Small intestine (tissue), 7 donors: ENCODE measurements at regions not wholly inside any gene's neighbourhood (a gene's known extent, or its start where the extent isn't known, plus 50 kb on each side); places are given as distances from the start of the nearest gene placed in this dataset.

ENCODE experiments used
- DNase-seq, 2 donors: peaks; one replicate each; pipeline versions ENCODE4 v3.0.0 to v3.0.0-alpha.2; 2013
- FAIRE-seq: peaks from 2 replicates; lab custom pipeline; 2012; peaks lifted over from hg19 to GRCh38; lab: Jason Lieb, UNC
- H3K27ac ChIP-seq, 3 donors: one replicate each; pipeline ENCODE4 v1.5.1; 2013; ENCODE audit warnings: low read length in 2 of 3, mild to moderate bottlenecking in 2 of 3, control low read depth in 1 of 3, inconsistent platforms in 1 of 3, low read depth in 1 of 3, moderate library complexity in 1 of 3
- H3K27me3 ChIP-seq, 3 donors: one replicate each; pipeline ENCODE4 v1.6.1; 2013; ENCODE audit warnings: low read length in 3 of 3, inconsistent platforms in 1 of 3; ENCODE audit not compliant: control insufficient read depth in 3 of 3, insufficient read depth in 3 of 3
- H3K36me3 ChIP-seq, 3 donors: one replicate each; pipeline ENCODE4 v1.6.1; 2013; ENCODE audit warnings: low read length in 3 of 3, inconsistent platforms in 1 of 3, low read depth in 1 of 3, mild to moderate bottlenecking in 1 of 3, moderate library complexity in 1 of 3; ENCODE audit not compliant: control insufficient read depth in 3 of 3, insufficient read depth in 2 of 3
- H3K4me1 ChIP-seq, 3 donors: one replicate each; pipeline ENCODE4 v1.6.1; 2013; ENCODE audit warnings: low read length in 2 of 3, inconsistent platforms in 1 of 3, low read depth in 1 of 3, mild to moderate bottlenecking in 1 of 3, moderate library complexity in 1 of 3; ENCODE audit not compliant: control insufficient read depth in 3 of 3, insufficient read depth in 2 of 3
- H3K4me3 ChIP-seq, 3 donors: one replicate each; pipeline ENCODE4 v1.5.1; 2013; ENCODE audit warnings: low read length in 3 of 3, control low read depth in 1 of 3, inconsistent platforms in 1 of 3, low read depth in 1 of 3, mild to moderate bottlenecking in 1 of 3, moderate library complexity in 1 of 3
- H3K9me3 ChIP-seq, 2 donors: one replicate each; pipeline ENCODE4 v1.6.1; 2013; ENCODE audit warnings: low read depth in 1 of 2, low read length in 1 of 2; ENCODE audit not compliant: control insufficient read depth in 2 of 2, insufficient read depth in 1 of 2
- WGBS, 3 donors: extraction: QIAGEN DNeasy Blood & Tissue Kit; methylation state at CpG; one replicate each; pipeline ENCODE4 v1.1.7; 2013; 5-methylcytosine and 5-hydroxymethylcytosine counted together
- donor health status: healthy with polysubstance abuse.
- donor health status: control.
- donor health status: control.
- donor health status: Bipolar disorder and iron deficiency.
- donor health status: healthy.

- DNase-seq (no peak), FAIRE-seq (no peak)
- no peak overlapping the region for H3K27ac ChIP-seq
- 42 to 78% (median 63%) methylated on average over 2 of the region's 2 CpGs for WGBS, 3 donors
- no peaks in the 10 kb centered on the region for H3K4me1 ChIP-seq
- H3K4me3 ChIP-seq = no peak overlapping the region
- H3K9me3 ChIP-seq = peaks cover 0 to 26% of the 10 kb centered on the region in 2 donors
- no peaks in the 10 kb centered on the region for H3K36me3 ChIP-seq
- no peaks in the 10 kb centered on the region for H3K27me3 ChIP-seq
Measured at GRCh38 chr6:67560068-67560467, 1075.0 kb upstream of the ADGRB3 start.

GRCh38 chr6:67558985-67559384, 1076.1 kb upstream of the ADGRB3 start:
- Histone ChIP-seq H3K27me3 (no peaks in the 10 kb centered on the region), H3K4me3 (no peak overlapping the region), H3K27ac (no peak overlapping the region), H3K9me3 (peaks cover 0 to 26% of the 10 kb centered on the region in 2 donors), H3K4me1 (no peaks in the 10 kb centered on the region), H3K36me3 (no peaks in the 10 kb centered on the region)
- DNase-seq (no peak), FAIRE-seq (no peak)
- 35 to 53% (median 40%) methylated on average over 1 of the region's 1 CpG for WGBS, 3 donors

GRCh38 chr6:67544851-67545452, 1090.1 kb upstream of the ADGRB3 start:
- no peak overlapping the region for H3K4me3 ChIP-seq
- FAIRE-seq (no peak), DNase-seq (no peak)
- no peak overlapping the region for H3K27ac ChIP-seq
- no peaks in the 10 kb centered on the region for H3K36me3 ChIP-seq
- H3K4me1 ChIP-seq = no peaks in the 10 kb centered on the region
- H3K27me3 ChIP-seq = no peaks in the 10 kb centered on the region
- peaks cover 0 to 27% of the 10 kb centered on the region in 2 donors for H3K9me3 ChIP-seq
- 68 to 85% (median 77%) methylated on average over 1 of the region's 1 CpG for WGBS, 3 donors

GRCh38 chr6:67541586-67541985, 1093.5 kb upstream of the ADGRB3 start:
- Histone ChIP-seq H3K9me3 (peaks cover 0 to 42% of the 10 kb centered on the region in 2 donors), H3K4me3 (no peak overlapping the region), H3K4me1 (no peaks in the 10 kb centered on the region), H3K27me3 (no peaks in the 10 kb centered on the region), H3K27ac (no peak overlapping the region), H3K36me3 (no peaks in the 10 kb centered on the region)
- DNase-seq (no peak), FAIRE-seq (no peak)

GRCh38 chr6:67538032-67538431, 1097.0 kb upstream of the ADGRB3 start:
- Histone ChIP-seq H3K4me3 (no peak overlapping the region), H3K4me1 (no peaks in the 10 kb centered on the region), H3K27me3 (no peaks in the 10 kb centered on the region), H3K36me3 (no peaks in the 10 kb centered on the region), H3K27ac (no peak overlapping the region), H3K9me3 (peaks cover 0 to 27% of the 10 kb centered on the region in 2 donors)
- DNase-seq (no peak), FAIRE-seq (no peak)
- 64 to 85% (median 65%) methylated on average over 1 of the region's 1 CpG for WGBS, 3 donors

- Histone ChIP-seq H3K4me3 (no peak overlapping the region), H3K4me1 (no peaks in the 10 kb centered on the region), H3K36me3 (no peaks in the 10 kb centered on the region), H3K27ac (no peak overlapping the region), H3K27me3 (no peaks in the 10 kb centered on the region), H3K9me3 (peaks cover 0 to 29% of the 10 kb centered on the region in 2 donors)
- FAIRE-seq = no peak
- no peak for DNase-seq
- 81 to 89% (median 89%) methylated on average over 3 of the region's 3 CpGs for WGBS, 3 donors
Measured at GRCh38 chr6:67535946-67536345, 1099.1 kb upstream of the ADGRB3 start.

- Histone ChIP-seq H3K4me3 (no peak overlapping the region), H3K4me1 (no peaks in the 10 kb centered on the region), H3K36me3 (no peaks in the 10 kb centered on the region), H3K27me3 (no peaks in the 10 kb centered on the region), H3K9me3 (peaks cover under 1 to 10% of the 10 kb centered on the region in 2 donors), H3K27ac (no peak overlapping the region)
- WGBS, 3 donors = 70 to 88% (median 71%) methylated on average over 2 of the region's 2 CpGs
- no peak for FAIRE-seq
- DNase-seq = no peak
Measured at GRCh38 chr6:67506352-67506751, 1128.7 kb upstream of the ADGRB3 start.

- no peaks in the 10 kb centered on the region for H3K27me3 ChIP-seq
- no peak overlapping the region for H3K4me3 ChIP-seq
- no peaks in the 10 kb centered on the region for H3K36me3 ChIP-seq
- H3K27ac ChIP-seq = no peak overlapping the region
- DNase-seq (no peak), FAIRE-seq (no peak)
- WGBS, 3 donors = 51 to 75% (median 71%) methylated on average over 5 of the region's 5 CpGs
- peaks cover 0 to 8% of the 10 kb centered on the region in 2 donors for H3K9me3 ChIP-seq
- H3K4me1 ChIP-seq = no peaks in the 10 kb centered on the region
Measured at GRCh38 chr6:67501755-67502154, 1133.3 kb upstream of the ADGRB3 start.

GRCh38 chr6:67497749-67498148, 1137.3 kb upstream of the ADGRB3 start:
- no peaks in the 10 kb centered on the region for H3K27me3 ChIP-seq
- WGBS, 3 donors = 31 to 72% (median 40%) methylated on average over 1 of the region's 1 CpG
- no peaks in the 10 kb centered on the region for H3K4me1 ChIP-seq
- no peak for DNase-seq
- H3K27ac ChIP-seq = no peak overlapping the region
- H3K4me3 ChIP-seq = no peak overlapping the region
- FAIRE-seq = no peak
- H3K36me3 ChIP-seq = no peaks in the 10 kb centered on the region
- H3K9me3 ChIP-seq = no peaks in the 10 kb centered on the region
